Prostate gland (tissue), 2 donors: ENCODE measurements at regions not wholly inside any gene's neighbourhood (a gene's known extent, or its start where the extent isn't known, plus 50 kb on each side); places are given as distances from the start of the nearest gene placed in this dataset.
"Not testable (repeated sequence)": the region's sequence is repeated elsewhere in the genome, so short reads cannot be mapped to it uniquely, and the experiment has no call there.

Experiments
- DNase-seq: peaks from one replicate; pipeline ENCODE4 v3.0.0-alpha.2; 2019; ENCODE audit warnings: low spot score
- H3K27ac ChIP-seq, 2 donors: fragments of 200-600 bp; sonication (generic); 2 replicates each; pipeline ENCODE4 v1.5.1; 2017 to 2019
- H3K27me3 ChIP-seq: fragments of 200-600 bp; sonication (generic); replicated peaks from 2 replicates; pipeline ENCODE4 v1.5.1; 2019; ENCODE audit not compliant: insufficient read depth
- H3K36me3 ChIP-seq, 2 donors: fragments of 200-600 bp; sonication (generic); 1 replicate in 1 of 2; 2 replicates in 1 of 2; pipeline versions ENCODE4 v1.5.1 to v1.8.1; 2017 to 2019
- H3K4me1 ChIP-seq: fragments of 200-600 bp; sonication (generic); replicated peaks from 2 replicates; pipeline ENCODE4 v1.5.1; 2019
- H3K4me3 ChIP-seq, 2 donors: fragments of 200-600 bp; sonication (generic); 2 replicates each; pipeline ENCODE4 v1.5.1; 2017 to 2019
- H3K9me3 ChIP-seq: fragments of 200-600 bp; sonication (generic); 2 replicates; pipeline ENCODE4 v1.5.1; 2017
- POLR2A ChIP-seq: fragments of 450-650 bp; IDR thresholded peaks from one replicate; pipeline ENCODE4 v1.6.1; 2016; ENCODE audit warnings: antibody characterized with exemption, mild to moderate bottlenecking
- POLR2AphosphoS5 ChIP-seq: sonication (generic); formaldehyde crosslinking; IDR thresholded peaks from one replicate; pipeline ENCODE4 v1.6.1; 2017; ENCODE audit warnings: antibody characterized with exemption
- WGBS: methylation state at CpG from one replicate; pipeline ENCODE4 v1.1.5; 2018; 5-methylcytosine and 5-hydroxymethylcytosine counted together
- intact Hi-C: fragments of 100-400 bp; cut with DNase I; formaldehyde crosslinking; loops from one replicate; pipeline ENCODE4 v1.14.2; 2022
- TF ChIP-seq, protein P1 (sequence below), 4 experiments: fragments of 200-600 bp in 2 of 4; fragments of 450-650 bp in 2 of 4; sonication (generic) in 2 of 4; IDR thresholded peaks; 1 replicate in 3 of 4; 2 replicates in 1 of 4; pipeline ENCODE4 v1.5.1; 2016 to 2019; ENCODE audit warnings: antibody characterized with exemption in 4 of 4, mild to moderate bottlenecking in 2 of 4, moderate library complexity in 2 of 4

DNA sequence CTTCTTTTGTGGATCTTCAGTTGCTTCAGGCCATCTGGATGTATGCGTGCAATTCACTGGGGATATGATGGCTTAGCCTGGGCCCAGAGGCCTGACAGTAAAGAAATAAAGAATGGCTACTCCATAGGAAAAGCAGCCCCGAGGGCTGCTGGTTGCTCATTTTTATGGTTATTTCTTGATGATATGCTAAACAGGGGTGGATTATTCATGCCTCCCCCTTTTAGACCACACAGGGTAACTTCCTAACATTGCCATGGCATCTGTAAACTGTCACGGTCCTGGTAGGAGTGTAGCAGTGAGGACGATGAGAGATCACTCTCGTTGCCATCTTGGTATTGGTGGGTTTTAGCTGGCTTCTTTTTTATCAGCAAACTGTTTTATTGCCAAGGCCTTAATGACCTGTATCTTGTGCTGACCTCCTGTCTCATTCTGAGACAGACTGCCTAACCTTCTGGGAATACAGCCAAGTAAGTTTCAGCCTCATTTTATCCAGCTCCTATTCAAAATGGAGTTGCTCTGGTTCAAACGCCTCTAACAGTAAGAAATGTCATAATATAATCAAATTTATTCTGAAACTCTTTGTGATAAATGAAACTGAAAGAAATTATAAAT is 60.5 kb downstream of the DSEL start:
- Histone ChIP-seq H3K4me3 (no peak overlapping the region), H3K27ac (no peak overlapping the region), H3K36me3 (no peaks in the 10 kb centered on the region), H3K27me3 (no peaks in the 10 kb centered on the region), H3K4me1 (no peaks in the 10 kb centered on the region), H3K9me3 (no peaks in the 10 kb centered on the region)
- DNase-seq = no peak
- WGBS = 68% methylated on average over 6 of the region's 6 CpGs
- TF ChIP-seq POLR2A (no peak), POLR2AphosphoS5 (no peak)
- TF ChIP-seq, protein P1, sequence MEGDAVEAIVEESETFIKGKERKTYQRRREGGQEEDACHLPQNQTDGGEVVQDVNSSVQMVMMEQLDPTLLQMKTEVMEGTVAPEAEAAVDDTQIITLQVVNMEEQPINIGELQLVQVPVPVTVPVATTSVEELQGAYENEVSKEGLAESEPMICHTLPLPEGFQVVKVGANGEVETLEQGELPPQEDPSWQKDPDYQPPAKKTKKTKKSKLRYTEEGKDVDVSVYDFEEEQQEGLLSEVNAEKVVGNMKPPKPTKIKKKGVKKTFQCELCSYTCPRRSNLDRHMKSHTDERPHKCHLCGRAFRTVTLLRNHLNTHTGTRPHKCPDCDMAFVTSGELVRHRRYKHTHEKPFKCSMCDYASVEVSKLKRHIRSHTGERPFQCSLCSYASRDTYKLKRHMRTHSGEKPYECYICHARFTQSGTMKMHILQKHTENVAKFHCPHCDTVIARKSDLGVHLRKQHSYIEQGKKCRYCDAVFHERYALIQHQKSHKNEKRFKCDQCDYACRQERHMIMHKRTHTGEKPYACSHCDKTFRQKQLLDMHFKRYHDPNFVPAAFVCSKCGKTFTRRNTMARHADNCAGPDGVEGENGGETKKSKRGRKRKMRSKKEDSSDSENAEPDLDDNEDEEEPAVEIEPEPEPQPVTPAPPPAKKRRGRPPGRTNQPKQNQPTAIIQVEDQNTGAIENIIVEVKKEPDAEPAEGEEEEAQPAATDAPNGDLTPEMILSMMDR (IDR thresholded peaks at IDR 0.05) = no peak
- intact Hi-C loops = no loop called here

DNA sequence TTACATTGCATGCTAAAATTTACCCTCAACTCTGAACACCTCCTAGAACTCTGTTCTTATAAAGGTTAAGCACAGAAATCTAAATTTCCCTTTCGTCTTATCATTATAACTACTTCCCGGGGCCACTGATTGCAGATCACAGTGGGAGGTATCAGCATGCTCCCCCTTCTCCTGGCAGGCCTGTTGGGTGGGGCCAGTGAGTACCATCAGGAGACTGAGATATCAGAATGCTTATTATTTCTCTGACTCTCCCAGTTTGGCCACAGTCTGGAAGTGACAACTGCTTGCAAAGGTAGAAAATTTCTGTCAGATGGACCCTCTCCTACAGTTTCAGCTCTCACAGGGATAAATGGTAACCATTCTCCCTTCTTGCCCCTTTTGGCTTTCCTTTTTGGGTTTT is 62.6 kb downstream of the DSEL start:
- TF ChIP-seq POLR2AphosphoS5 (no peak), POLR2A (no peak)
- TF ChIP-seq, protein P1 (IDR thresholded peaks at IDR 0.05) = no peak
- no peak overlapping the region for H3K27ac ChIP-seq
- H3K4me1 ChIP-seq = no peaks in the 10 kb centered on the region
- intact Hi-C loops = no loop called here
- H3K36me3 ChIP-seq = no peaks in the 10 kb centered on the region
- H3K27me3 ChIP-seq = no peaks in the 10 kb centered on the region
- no peak for DNase-seq
- no peak overlapping the region for H3K4me3 ChIP-seq
- H3K9me3 ChIP-seq = no peaks in the 10 kb centered on the region
- WGBS = 25% methylated on average over 2 of the region's 2 CpGs

DNA sequence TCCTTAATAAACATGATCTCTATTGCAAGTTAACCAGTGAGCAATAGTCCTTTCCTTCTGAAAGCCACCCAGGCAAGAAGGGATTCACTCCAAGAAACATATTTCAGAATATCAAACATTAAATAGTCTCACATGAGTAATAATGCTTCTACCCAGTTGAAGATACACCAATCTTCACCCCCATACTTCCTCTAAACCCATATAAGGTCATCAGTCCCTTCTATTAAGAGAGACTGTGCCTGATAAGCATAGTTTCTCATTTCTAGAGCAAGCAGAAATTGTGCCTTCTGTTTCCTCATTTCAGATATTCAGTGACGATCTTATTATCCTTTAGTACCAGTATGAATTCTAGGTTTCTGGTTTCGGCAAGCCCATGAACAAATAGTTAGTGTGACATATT is 64.6 kb downstream of the DSEL start:
- H3K36me3 ChIP-seq = no peaks in the 10 kb centered on the region
- no peaks in the 10 kb centered on the region for H3K9me3 ChIP-seq
- no peak for DNase-seq
- intact Hi-C loops = no loop called here
- no peak overlapping the region for H3K4me3 ChIP-seq
- no peaks in the 10 kb centered on the region for H3K27me3 ChIP-seq
- no peak overlapping the region for H3K27ac ChIP-seq
- no peak for TF ChIP-seq POLR2AphosphoS5
- TF ChIP-seq, protein P1 (IDR thresholded peaks at IDR 0.05) = no peak
- no peak for TF ChIP-seq POLR2A
- 89% methylated on average over 2 of the region's 2 CpGs for WGBS
- no peaks in the 10 kb centered on the region for H3K4me1 ChIP-seq

DNA sequence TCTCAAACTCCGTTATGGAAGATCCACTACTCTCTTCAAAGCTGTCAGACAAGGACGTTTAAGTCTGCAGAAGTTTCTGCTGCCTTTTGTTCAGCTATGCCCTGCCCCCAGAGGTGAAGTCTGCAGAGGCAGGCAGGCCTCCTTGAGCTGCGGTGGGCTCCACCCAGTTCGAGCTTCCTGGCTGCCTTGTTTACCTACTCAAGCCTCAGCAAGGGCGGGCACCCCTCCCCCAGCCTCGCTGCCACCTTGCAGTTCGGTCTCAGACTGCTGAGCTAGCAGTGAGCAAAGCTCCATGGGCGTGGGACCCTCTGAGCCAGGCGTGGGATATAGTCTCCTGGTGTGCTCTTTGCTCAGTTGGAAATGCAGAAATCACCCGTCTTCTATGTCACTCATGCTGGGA is 65.4 kb downstream of the DSEL start:
- H3K4me1 ChIP-seq, DNase-seq, H3K4me3 ChIP-seq, H3K27me3 ChIP-seq, H3K27ac ChIP-seq, intact Hi-C loops, H3K9me3 ChIP-seq, H3K36me3 ChIP-seq: not testable (repeated sequence)
- WGBS = 65% methylated on average over 10 of the region's 10 CpGs

DNA sequence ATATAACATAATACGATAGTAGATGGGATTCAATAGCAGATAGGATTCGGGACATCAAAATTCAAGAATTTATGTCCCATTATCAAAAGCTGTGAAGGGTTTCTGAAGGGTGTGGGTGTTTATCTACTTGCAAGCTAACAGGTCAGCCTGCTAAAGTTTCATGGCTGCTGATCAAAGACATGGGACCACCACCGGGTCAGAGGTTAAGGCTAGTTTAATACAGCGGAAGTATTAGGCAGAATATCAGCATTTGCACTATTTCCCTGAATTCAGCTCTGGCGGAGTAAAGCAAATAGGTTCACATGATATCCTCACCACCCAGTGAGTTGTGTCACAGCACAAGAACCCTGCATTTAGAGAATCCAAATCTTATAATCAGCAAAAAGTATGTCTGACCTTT is 82.5 kb downstream of the DSEL start:
- Histone ChIP-seq H3K27ac (no peak overlapping the region), H3K4me1 (no peaks in the 10 kb centered on the region), H3K27me3 (no peaks in the 10 kb centered on the region), H3K4me3 (no peak overlapping the region), H3K9me3 (no peaks in the 10 kb centered on the region), H3K36me3 (no peaks in the 10 kb centered on the region)
- no peak for DNase-seq
- TF ChIP-seq POLR2AphosphoS5 (no peak), POLR2A (no peak)
- TF ChIP-seq, protein P1 (IDR thresholded peaks at IDR 0.05) = no peak
- intact Hi-C loops = no loop called here
- 70% methylated on average over 5 of the region's 5 CpGs for WGBS
